IPS-18a (cell line): ENCODE measurements at regions not wholly inside any gene's neighbourhood (a gene's known extent, or its start where the extent isn't known, plus 50 kb on each side); places are given as distances from the start of the nearest gene placed in this dataset.
"Not testable (repeated sequence)": the region's sequence is repeated elsewhere in the genome, so short reads cannot be mapped to it uniquely, and the experiment has no call there.

ENCODE experiments used
- H3K27ac ChIP-seq: one replicate; pipeline ENCODE4 v1.5.1; 2013; ENCODE audit warnings: low read length
- H3K27me3 ChIP-seq: one replicate; pipeline ENCODE4 v1.6.1; 2013; ENCODE audit warnings: mild to moderate bottlenecking, low read length; ENCODE audit not compliant: control insufficient read depth, insufficient read depth
- H3K36me3 ChIP-seq: one replicate; pipeline ENCODE4 v1.6.1; 2013; ENCODE audit warnings: low read depth, low read length; ENCODE audit not compliant: control insufficient read depth
- H3K4me1 ChIP-seq: one replicate; pipeline ENCODE4 v1.6.1; 2013; ENCODE audit warnings: low read depth, low read length; ENCODE audit not compliant: control insufficient read depth
- H3K4me3 ChIP-seq: one replicate; pipeline ENCODE4 v1.5.1; 2013; ENCODE audit warnings: low read length
- H3K9ac ChIP-seq: one replicate; pipeline ENCODE4 v1.6.1; 2013; ENCODE audit warnings: mild to moderate bottlenecking, low read length, moderate library complexity
- H3K9me3 ChIP-seq: one replicate; pipeline ENCODE4 v1.6.1; 2013; ENCODE audit warnings: low read depth, low read length; ENCODE audit not compliant: control insufficient read depth

DNA sequence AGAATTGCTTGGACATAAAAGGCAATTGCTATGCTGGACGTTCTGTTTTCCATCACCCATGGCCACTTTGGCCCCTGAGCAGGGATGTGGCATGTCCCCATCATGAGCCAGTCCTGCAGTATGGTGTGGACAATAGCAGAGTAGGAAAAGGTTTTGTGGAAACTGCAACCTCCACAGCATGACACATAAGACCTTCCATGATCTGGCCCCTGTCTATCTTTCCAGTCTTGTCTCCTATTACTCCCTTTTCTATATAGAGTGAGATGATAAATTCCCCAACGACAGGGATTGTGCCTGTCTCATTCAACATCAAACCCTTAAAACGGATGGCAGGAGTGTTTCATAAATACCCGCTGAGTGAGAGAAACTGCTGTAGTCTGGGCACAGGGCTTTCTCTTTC is 174.7 kb upstream of the PTCH1 start:
- Histone ChIP-seq H3K9ac (no peak overlapping the region), H3K9me3 (no peaks in the 10 kb centered on the region), H3K4me1 (no peaks in the 10 kb centered on the region), H3K36me3 (no peaks in the 10 kb centered on the region), H3K4me3 (no peak overlapping the region), H3K27me3 (no peaks in the 10 kb centered on the region), H3K27ac (no peak overlapping the region)

- H3K4me1 ChIP-seq, result no peaks in the 10 kb centered on the region
- no peaks in the 10 kb centered on the region for H3K36me3 ChIP-seq
- H3K27me3 ChIP-seq, result no peaks in the 10 kb centered on the region
Observed at GRCh38 chr9:95689669-95690068, 172.9 kb upstream of the PTCH1 start.

DNA sequence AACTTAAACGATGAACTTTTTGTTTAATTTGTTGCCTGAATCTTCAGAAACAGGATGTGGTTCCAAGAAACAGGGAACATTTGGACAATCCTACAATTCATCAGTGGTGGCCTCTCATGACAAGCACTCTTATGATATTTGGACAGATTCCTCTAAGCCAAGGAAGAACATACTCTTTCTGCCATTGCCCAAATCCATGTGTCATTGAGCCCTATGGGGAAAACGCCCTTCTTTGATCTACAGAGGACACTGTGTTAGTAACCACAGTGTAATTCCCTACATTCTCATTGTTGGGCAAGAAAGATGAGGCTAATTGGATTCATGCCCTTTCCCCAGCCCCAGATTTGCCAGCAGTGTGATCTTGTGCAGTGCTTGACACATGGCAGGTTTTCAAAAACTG is 167.7 kb upstream of the PTCH1 start:
- no peaks in the 10 kb centered on the region for H3K27me3 ChIP-seq
- no peak overlapping the region for H3K27ac ChIP-seq
- no peaks in the 10 kb centered on the region for H3K4me1 ChIP-seq
- no peak overlapping the region for H3K9ac ChIP-seq
- H3K9me3 ChIP-seq, result no peaks in the 10 kb centered on the region
- no peaks in the 10 kb centered on the region for H3K36me3 ChIP-seq
- H3K4me3 ChIP-seq, result no peak overlapping the region

More at GRCh38 chr9:95689669-95690068, 172.9 kb upstream of the PTCH1 start:
- Histone ChIP-seq H3K9ac (no peak overlapping the region), H3K27ac (no peak overlapping the region), H3K9me3 (no peaks in the 10 kb centered on the region), H3K4me3 (no peak overlapping the region)

DNA sequence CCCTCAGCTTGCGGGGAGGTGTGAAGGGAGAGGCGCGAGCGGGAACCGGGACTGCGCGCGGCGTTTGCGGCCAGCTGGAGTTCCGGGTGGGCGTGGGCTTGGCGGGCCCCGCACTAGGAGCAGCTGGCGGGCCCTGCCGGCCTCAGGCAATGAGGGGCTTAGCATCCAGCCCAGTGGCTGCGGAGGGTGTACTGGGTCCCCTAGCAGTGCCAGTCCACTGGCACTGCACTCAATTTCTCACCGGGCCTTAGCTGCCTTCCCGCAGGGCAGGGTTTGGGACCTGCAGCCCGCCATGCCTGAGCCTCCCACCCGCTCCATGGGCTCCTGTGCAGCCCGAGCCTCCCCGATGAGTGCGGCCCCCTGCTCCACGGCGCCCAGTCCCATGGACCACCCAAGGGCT is 163.5 kb upstream of the PTCH1 start:
- H3K27me3 ChIP-seq, H3K36me3 ChIP-seq, H3K27ac ChIP-seq, H3K9ac ChIP-seq, H3K4me1 ChIP-seq, H3K9me3 ChIP-seq, H3K4me3 ChIP-seq: not testable (repeated sequence)

- H3K9ac ChIP-seq, result no peak overlapping the region
- H3K27me3 ChIP-seq, result no peaks in the 10 kb centered on the region
- H3K27ac ChIP-seq, result no peak overlapping the region
- no peak overlapping the region for H3K4me3 ChIP-seq
- H3K36me3 ChIP-seq, result no peaks in the 10 kb centered on the region
- no peaks in the 10 kb centered on the region for H3K9me3 ChIP-seq
- no peaks in the 10 kb centered on the region for H3K4me1 ChIP-seq
Observed at GRCh38 chr9:95679874-95680273, 163.1 kb upstream of the PTCH1 start.

DNA sequence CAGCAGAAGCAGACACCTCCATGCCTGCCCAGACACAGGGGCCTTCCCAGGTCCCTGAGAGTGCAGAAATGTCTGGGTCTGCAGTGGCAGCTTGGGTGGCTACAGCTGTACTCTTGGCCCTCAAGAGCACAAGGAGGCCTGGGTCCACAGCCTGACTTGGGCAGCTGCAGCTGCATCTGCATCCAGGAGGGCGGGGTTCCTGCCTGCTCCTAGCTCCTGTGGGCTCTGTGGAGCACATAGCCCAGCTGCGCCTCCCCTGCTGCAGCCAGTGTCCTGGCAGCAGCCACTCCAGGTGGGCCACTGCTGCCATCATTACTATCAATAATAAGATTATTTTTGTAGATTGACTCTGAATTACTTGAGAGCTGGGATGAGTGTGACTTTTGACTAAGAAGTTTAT is 162.0 kb upstream of the PTCH1 start:
- no peaks in the 10 kb centered on the region for H3K27me3 ChIP-seq
- no peaks in the 10 kb centered on the region for H3K36me3 ChIP-seq
- H3K9me3 ChIP-seq, result no peaks in the 10 kb centered on the region
- H3K9ac ChIP-seq, result no peak overlapping the region
- no peak overlapping the region for H3K4me3 ChIP-seq
- H3K27ac ChIP-seq, result no peak overlapping the region
- H3K4me1 ChIP-seq, result no peaks in the 10 kb centered on the region

- H3K27me3 ChIP-seq, result no peaks in the 10 kb centered on the region
- no peak overlapping the region for H3K4me3 ChIP-seq
- no peaks in the 10 kb centered on the region for H3K9me3 ChIP-seq
- H3K4me1 ChIP-seq, result peaks cover 22% of the 10 kb centered on the region
- H3K36me3 ChIP-seq, result no peaks in the 10 kb centered on the region
- H3K27ac ChIP-seq, result no peak overlapping the region
- no peak overlapping the region for H3K9ac ChIP-seq
Observed at GRCh38 chr9:95670122-95670521, 153.4 kb upstream of the PTCH1 start.

DNA sequence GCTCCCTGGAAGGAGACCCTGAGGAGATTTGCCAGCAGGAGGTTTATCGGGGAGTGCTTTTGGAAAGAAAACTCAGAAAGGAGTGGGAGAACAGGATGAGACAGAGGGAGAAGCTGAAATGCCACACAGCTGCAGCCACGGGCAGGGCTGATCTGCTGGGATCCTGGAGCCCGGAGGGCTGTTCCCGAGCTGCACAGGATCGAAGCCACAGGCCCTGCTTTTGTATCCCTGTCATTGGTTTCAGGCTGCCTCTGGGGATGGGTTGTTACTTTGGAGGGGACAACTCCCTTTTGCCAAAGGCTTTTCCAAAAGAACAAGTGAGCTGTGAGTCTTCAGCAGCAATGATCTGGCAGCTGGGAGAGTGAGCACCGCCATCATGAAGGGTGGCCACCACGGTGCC is 152.5 kb upstream of the PTCH1 start:
- Histone ChIP-seq H3K36me3 (no peaks in the 10 kb centered on the region), H3K27me3 (no peaks in the 10 kb centered on the region), H3K9me3 (no peaks in the 10 kb centered on the region), H3K4me1 (peaks cover 22% of the 10 kb centered on the region), H3K4me3 (no peak overlapping the region), H3K27ac (no peak overlapping the region), H3K9ac (no peak overlapping the region)

- no peaks in the 10 kb centered on the region for H3K27me3 ChIP-seq
- no peak overlapping the region for H3K27ac ChIP-seq
- H3K4me1 ChIP-seq, result peaks cover 22% of the 10 kb centered on the region
- no peak overlapping the region for H3K4me3 ChIP-seq
- H3K36me3 ChIP-seq, result no peaks in the 10 kb centered on the region
- no peaks in the 10 kb centered on the region for H3K9me3 ChIP-seq
- H3K9ac ChIP-seq, result no peak overlapping the region
Observed at GRCh38 chr9:95667789-95668188, 151.0 kb upstream of the PTCH1 start.

DNA sequence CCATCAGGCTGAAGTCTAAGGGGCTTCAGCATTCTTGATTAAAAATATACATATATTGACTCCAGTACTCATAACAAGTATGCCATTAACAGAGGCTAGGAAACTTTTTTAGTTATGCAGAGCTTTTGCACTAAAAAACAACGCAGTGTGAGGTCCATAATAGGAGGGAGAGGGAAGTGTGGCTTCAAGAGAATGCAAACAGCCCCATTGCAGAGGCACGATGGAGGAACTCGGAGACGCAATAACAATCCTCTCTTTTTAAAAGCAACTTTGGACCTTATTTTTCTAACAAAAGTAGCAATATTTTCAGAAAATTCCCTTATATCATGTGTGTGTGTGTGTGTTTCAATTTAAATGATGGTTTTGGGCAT is 150.0 kb upstream of the PTCH1 start:
- H3K9ac ChIP-seq, result no peak overlapping the region

GRCh38 chr9:95666096-95666784 is 149.5 kb upstream of the PTCH1 start:
- Histone ChIP-seq H3K36me3 (no peaks in the 10 kb centered on the region), H3K4me3 (peak overlapping the region; percentile 23), H3K4me1 (peaks cover 22% of the 10 kb centered on the region), H3K9ac (no peak overlapping the region), H3K9me3 (no peaks in the 10 kb centered on the region), H3K27ac (no peak overlapping the region), H3K27me3 (no peaks in the 10 kb centered on the region)

More for the DNA sequence above, 150.0 kb upstream of the PTCH1 start:
- peaks cover 22% of the 10 kb centered on the region for H3K4me1 ChIP-seq
- no peaks in the 10 kb centered on the region for H3K27me3 ChIP-seq
- H3K27ac ChIP-seq, result no peak overlapping the region
- H3K4me3 ChIP-seq, result peak overlapping the region; percentile 23
- no peaks in the 10 kb centered on the region for H3K36me3 ChIP-seq
- no peaks in the 10 kb centered on the region for H3K9me3 ChIP-seq

- no peak overlapping the region for H3K4me3 ChIP-seq
- H3K9ac ChIP-seq, result no peak overlapping the region
- H3K27me3 ChIP-seq, result no peaks in the 10 kb centered on the region
- no peaks in the 10 kb centered on the region for H3K36me3 ChIP-seq
- H3K9me3 ChIP-seq, result no peaks in the 10 kb centered on the region
- no peak overlapping the region for H3K27ac ChIP-seq
- peaks cover 4% of the 10 kb centered on the region for H3K4me1 ChIP-seq
Observed at GRCh38 chr9:95653246-95653645, 136.5 kb upstream of the PTCH1 start.
